ENCODE measurements at regions not wholly inside any gene's neighbourhood (a gene's known extent, or its start where the extent isn't known, plus 50 kb on each side); places are given as distances from the start of the nearest gene placed in this dataset.

DNA sequence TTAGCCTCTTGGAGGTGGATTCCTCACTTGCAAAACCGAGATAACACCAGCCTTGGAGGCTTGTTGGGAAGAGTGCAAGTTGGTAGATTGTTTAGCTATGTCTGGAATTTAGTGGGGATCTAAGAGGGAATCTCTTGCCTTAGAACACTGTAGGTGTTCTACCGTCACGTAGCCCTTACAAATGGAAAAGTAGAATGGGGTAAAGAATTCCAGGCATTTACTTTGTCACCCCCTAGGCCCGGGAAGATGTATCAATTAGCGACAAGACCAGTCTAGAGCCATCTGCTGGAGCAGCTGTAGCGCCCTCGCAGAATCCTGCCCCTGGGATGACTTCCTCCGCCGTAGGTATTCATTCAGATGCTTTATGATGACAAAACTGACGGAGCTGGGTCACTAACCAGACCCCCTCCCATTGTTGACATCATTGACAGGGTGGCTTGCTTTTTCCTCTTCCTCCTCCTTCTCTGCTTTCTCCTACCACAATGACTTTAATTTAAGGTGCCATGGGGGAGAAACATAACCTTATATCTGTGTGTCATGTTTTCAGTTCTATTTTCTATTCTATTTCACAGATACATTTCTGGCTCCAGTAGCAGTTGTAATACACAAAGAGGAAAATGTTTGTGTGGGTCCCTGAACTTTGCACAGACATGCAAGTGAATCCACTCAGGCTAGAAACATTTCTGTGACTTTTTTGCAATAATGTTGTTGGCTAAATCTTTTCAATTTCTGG lies 262.6 kb upstream of the LYZL1 start:
- Histone ChIP-seq H3K27me3 (ENCODE audit: insufficient read depth, low read length) (no peaks in the 10 kb centered on the region), H4K20me1 (ENCODE audit: insufficient read depth, low read length) (no peaks in the 10 kb centered on the region), H3K9me3 (ENCODE audit: low read length) (no peaks in the 10 kb centered on the region), H2AFZ (ENCODE audit: low read length) (no peak overlapping the region), H3K4me2 (ENCODE audit: low read length) (no peak overlapping the region), H3K4me1 (ENCODE audit: insufficient read depth, low read length, severe bottlenecking) (no peaks in the 10 kb centered on the region), H3F3A (ENCODE audit: insufficient read depth, low read length) (no peaks in the 10 kb centered on the region), H3K4me3 (ENCODE audit: low read depth, low read length, poor library complexity, severe bottlenecking) (no peak overlapping the region), H3K79me2 (ENCODE audit: insufficient read depth, low read length) (no peaks in the 10 kb centered on the region), H3K36me3 (ENCODE audit: insufficient read depth, low read length) (no peaks in the 10 kb centered on the region), H3K9me2 (ENCODE audit: low read depth, low read length) (no peaks in the 10 kb centered on the region), H3K9ac (ENCODE audit: low read length) (no peak overlapping the region), H3K27ac (ENCODE audit: low read depth, low read length, poor library complexity, severe bottlenecking) (no peak overlapping the region)
- TF ChIP-seq CTCF (IDR thresholded peaks at IDR 0.05; ENCODE audit: low read length) (no peak), EZH2 (IDR thresholded peaks at IDR 0.05; ENCODE audit: borderline replicate concordance, low read length) (no peak)

DNA sequence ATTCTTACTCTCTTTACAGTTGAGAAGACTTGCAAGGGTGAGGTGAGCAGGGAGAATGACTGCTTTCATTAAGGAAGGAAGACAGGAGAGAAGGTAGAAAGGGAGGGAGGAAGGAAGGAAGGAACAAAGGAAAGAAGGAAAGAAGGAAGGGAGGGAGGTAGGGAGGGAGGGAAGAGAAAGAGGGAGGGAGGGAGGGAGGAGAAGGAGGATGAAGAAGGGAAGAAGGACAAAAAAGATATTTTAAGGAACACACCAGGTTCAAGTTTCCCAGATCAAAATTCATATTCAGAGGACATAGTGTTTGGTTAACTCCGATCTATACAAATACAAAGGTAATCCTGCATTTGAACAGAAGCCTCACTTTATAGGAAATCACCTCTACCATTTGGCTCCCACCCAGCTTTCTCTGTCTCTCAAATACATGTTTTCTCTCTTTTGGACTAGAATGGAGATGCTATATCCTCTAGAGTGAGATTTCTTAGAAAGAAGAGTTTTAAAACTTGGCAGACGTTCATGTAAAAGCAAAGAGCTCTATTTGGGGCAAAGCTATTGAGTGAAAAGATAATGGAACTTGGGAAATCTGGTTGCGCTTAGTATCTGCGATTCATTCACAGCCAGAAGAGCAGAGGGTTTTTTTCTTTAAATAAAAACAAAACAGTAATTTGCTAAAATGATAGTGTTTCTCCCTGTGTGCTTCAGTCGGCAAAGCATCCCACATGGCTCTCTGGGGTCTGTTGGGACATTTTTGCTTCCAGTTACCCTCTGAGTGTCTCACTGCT lies 261.9 kb upstream of the LYZL1 start:
- Histone ChIP-seq H3K9ac (ENCODE audit: low read length) (no peak overlapping the region), H3K4me3 (ENCODE audit: low read depth, low read length, poor library complexity, severe bottlenecking) (no peak overlapping the region), H4K20me1 (ENCODE audit: insufficient read depth, low read length) (no peaks in the 10 kb centered on the region), H3F3A (ENCODE audit: insufficient read depth, low read length) (no peaks in the 10 kb centered on the region), H3K36me3 (ENCODE audit: insufficient read depth, low read length) (no peaks in the 10 kb centered on the region), H3K27ac (ENCODE audit: low read depth, low read length, poor library complexity, severe bottlenecking) (no peak overlapping the region), H3K4me1 (ENCODE audit: insufficient read depth, low read length, severe bottlenecking) (no peaks in the 10 kb centered on the region), H3K4me2 (ENCODE audit: low read length) (no peak overlapping the region), H3K27me3 (ENCODE audit: insufficient read depth, low read length) (no peaks in the 10 kb centered on the region), H3K9me3 (ENCODE audit: low read length) (no peaks in the 10 kb centered on the region), H2AFZ (ENCODE audit: low read length) (no peak overlapping the region), H3K79me2 (ENCODE audit: insufficient read depth, low read length) (no peaks in the 10 kb centered on the region), H3K9me2 (ENCODE audit: low read depth, low read length) (no peaks in the 10 kb centered on the region)
- TF ChIP-seq CTCF (IDR thresholded peaks at IDR 0.05; ENCODE audit: low read length) (no peak), EZH2 (IDR thresholded peaks at IDR 0.05; ENCODE audit: borderline replicate concordance, low read length) (no peak)

GRCh38 chr10:29028486-29028885 lies 260.4 kb upstream of the LYZL1 start:
- H3K9me2 ChIP-seq (ENCODE audit: low read depth, low read length): no peaks in the 10 kb centered on the region
- H3K4me1 ChIP-seq (ENCODE audit: insufficient read depth, low read length, severe bottlenecking): no peaks in the 10 kb centered on the region
- TF ChIP-seq EZH2 (IDR thresholded peaks at IDR 0.05; ENCODE audit: borderline replicate concordance, low read length): no peak
- no peak overlapping the region for H3K4me3 ChIP-seq (ENCODE audit: low read depth, low read length, poor library complexity, severe bottlenecking)
- H4K20me1 ChIP-seq (ENCODE audit: insufficient read depth, low read length): no peaks in the 10 kb centered on the region
- no peaks in the 10 kb centered on the region for H3K27me3 ChIP-seq (ENCODE audit: insufficient read depth, low read length)
- no peak overlapping the region for H2AFZ ChIP-seq (ENCODE audit: low read length)
- H3K27ac ChIP-seq (ENCODE audit: low read depth, low read length, poor library complexity, severe bottlenecking): no peak overlapping the region
- H3K4me2 ChIP-seq (ENCODE audit: low read length): no peak overlapping the region
- H3F3A ChIP-seq (ENCODE audit: insufficient read depth, low read length): no peaks in the 10 kb centered on the region
- H3K36me3 ChIP-seq (ENCODE audit: insufficient read depth, low read length): no peaks in the 10 kb centered on the region
- no peak overlapping the region for H3K9ac ChIP-seq (ENCODE audit: low read length)
- no peaks in the 10 kb centered on the region for H3K79me2 ChIP-seq (ENCODE audit: insufficient read depth, low read length)
- no peaks in the 10 kb centered on the region for H3K9me3 ChIP-seq (ENCODE audit: low read length)

Measured in OCI-LY1 (cell line).